ENCODE measurements at regions not wholly inside any gene's neighbourhood (a gene's known extent, or its start where the extent isn't known, plus 50 kb on each side); places are given as distances from the start of the nearest gene placed in this dataset.

DNA sequence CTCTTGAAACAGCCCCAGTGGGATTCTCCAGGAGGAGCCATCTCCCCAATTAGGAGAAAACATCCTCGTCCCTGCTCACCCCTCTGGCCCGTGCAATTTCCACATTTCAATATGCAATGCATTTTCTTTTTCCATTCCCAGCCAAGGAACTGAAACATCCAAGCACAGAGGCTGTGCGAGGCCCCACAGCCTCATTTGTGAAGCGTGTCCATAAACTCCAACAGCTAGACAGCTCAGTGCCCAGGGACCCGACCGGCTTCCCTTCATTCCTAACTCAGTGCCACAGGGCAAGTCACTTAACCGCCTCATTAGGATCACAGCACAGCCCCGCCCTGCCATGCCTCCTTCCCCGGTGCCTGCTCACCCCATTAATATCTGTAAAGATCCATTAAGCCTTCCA lies 204.2 kb upstream of the IGF1R start:
- TF ChIP-seq, protein P1, sequence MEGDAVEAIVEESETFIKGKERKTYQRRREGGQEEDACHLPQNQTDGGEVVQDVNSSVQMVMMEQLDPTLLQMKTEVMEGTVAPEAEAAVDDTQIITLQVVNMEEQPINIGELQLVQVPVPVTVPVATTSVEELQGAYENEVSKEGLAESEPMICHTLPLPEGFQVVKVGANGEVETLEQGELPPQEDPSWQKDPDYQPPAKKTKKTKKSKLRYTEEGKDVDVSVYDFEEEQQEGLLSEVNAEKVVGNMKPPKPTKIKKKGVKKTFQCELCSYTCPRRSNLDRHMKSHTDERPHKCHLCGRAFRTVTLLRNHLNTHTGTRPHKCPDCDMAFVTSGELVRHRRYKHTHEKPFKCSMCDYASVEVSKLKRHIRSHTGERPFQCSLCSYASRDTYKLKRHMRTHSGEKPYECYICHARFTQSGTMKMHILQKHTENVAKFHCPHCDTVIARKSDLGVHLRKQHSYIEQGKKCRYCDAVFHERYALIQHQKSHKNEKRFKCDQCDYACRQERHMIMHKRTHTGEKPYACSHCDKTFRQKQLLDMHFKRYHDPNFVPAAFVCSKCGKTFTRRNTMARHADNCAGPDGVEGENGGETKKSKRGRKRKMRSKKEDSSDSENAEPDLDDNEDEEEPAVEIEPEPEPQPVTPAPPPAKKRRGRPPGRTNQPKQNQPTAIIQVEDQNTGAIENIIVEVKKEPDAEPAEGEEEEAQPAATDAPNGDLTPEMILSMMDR (IDR thresholded peaks at IDR 0.05): no peak
- TF ChIP-seq POLR2A (IDR thresholded peaks at IDR 0.05) (no peak), POLR2AphosphoS5 (IDR thresholded peaks at IDR 0.05) (no peak)
